HepG2 (cell line): ENCODE measurements at regions not wholly inside any gene's neighbourhood (a gene's known extent, or its start where the extent isn't known, plus 50 kb on each side); places are given as distances from the start of the nearest gene placed in this dataset.

Source experiments
- POLR2A ChIP-seq, 2 experiments: IDR thresholded peaks; 2 replicates each; pipeline ENCODE4 v1.6.1; 2011; ENCODE audit warnings: low read depth in 2 of 2, low read length in 2 of 2, mild to moderate bottlenecking in 1 of 2, moderate library complexity in 1 of 2; ENCODE audit not compliant: insufficient read depth in 1 of 2
- TF ChIP-seq, protein P1 (sequence below), 2 experiments: IDR thresholded peaks; 2 replicates each; pipeline ENCODE4 v1.6.1; 2011 to 2012; ENCODE audit warnings: low read length in 2 of 2, borderline replicate concordance in 1 of 2, low read depth in 1 of 2, mild to moderate bottlenecking in 1 of 2, moderate library complexity in 1 of 2
- TF ChIP-seq, protein P2 (sequence below): sonication (generic); formaldehyde crosslinking; IDR thresholded peaks from 2 replicates; pipeline ENCODE4 v1.5.0; 2020; ENCODE audit warnings: mild to moderate bottlenecking, missing genetic modification reagents, borderline replicate concordance

DNA sequence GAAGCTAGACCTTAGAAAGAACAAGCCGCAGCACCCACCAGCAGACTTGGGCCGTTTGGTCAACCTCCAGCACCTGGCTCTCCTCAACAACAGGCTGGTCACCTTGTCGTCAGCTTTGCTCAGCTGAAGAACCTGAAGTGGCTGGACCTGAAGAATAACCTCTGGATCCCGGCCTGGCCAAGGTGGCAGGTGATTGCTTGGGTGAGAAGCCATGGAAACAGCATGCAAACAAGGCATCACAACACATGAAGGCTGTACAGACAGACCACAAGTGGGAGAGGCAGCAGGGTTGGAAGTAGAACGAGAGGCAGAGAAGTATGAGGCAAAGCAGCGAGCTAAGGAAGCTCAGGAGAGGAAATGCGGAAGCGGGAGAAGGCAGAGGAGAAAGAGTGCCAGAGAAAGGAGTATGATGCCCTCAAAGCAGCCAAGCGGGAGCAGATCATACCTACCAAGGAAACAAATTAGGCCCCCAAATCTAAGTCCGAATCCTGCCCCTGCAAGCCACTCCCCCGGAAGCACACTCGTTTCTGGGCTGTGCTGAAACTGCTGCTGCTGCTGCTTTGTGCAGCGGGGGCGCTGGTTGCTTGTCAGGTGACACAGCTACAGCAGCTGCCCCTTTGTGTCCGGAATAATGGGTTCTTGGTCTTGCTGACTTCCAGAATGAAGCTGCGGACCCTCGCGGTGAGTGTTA lies 121.6 kb upstream of the LGSN start:
- TF ChIP-seq POLR2A (IDR thresholded peaks at IDR 0.05; ENCODE audit: insufficient read depth in 1 of 2, low read depth in 2 of 2, low read length in 2 of 2), result no peak
- TF ChIP-seq, protein P1, sequence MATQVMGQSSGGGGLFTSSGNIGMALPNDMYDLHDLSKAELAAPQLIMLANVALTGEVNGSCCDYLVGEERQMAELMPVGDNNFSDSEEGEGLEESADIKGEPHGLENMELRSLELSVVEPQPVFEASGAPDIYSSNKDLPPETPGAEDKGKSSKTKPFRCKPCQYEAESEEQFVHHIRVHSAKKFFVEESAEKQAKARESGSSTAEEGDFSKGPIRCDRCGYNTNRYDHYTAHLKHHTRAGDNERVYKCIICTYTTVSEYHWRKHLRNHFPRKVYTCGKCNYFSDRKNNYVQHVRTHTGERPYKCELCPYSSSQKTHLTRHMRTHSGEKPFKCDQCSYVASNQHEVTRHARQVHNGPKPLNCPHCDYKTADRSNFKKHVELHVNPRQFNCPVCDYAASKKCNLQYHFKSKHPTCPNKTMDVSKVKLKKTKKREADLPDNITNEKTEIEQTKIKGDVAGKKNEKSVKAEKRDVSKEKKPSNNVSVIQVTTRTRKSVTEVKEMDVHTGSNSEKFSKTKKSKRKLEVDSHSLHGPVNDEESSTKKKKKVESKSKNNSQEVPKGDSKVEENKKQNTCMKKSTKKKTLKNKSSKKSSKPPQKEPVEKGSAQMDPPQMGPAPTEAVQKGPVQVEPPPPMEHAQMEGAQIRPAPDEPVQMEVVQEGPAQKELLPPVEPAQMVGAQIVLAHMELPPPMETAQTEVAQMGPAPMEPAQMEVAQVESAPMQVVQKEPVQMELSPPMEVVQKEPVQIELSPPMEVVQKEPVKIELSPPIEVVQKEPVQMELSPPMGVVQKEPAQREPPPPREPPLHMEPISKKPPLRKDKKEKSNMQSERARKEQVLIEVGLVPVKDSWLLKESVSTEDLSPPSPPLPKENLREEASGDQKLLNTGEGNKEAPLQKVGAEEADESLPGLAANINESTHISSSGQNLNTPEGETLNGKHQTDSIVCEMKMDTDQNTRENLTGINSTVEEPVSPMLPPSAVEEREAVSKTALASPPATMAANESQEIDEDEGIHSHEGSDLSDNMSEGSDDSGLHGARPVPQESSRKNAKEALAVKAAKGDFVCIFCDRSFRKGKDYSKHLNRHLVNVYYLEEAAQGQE (IDR thresholded peaks at IDR 0.05; ENCODE audit: borderline replicate concordance in 1 of 2, low read depth in 1 of 2, low read length in 2 of 2), result no peak
- TF ChIP-seq, protein P2, sequence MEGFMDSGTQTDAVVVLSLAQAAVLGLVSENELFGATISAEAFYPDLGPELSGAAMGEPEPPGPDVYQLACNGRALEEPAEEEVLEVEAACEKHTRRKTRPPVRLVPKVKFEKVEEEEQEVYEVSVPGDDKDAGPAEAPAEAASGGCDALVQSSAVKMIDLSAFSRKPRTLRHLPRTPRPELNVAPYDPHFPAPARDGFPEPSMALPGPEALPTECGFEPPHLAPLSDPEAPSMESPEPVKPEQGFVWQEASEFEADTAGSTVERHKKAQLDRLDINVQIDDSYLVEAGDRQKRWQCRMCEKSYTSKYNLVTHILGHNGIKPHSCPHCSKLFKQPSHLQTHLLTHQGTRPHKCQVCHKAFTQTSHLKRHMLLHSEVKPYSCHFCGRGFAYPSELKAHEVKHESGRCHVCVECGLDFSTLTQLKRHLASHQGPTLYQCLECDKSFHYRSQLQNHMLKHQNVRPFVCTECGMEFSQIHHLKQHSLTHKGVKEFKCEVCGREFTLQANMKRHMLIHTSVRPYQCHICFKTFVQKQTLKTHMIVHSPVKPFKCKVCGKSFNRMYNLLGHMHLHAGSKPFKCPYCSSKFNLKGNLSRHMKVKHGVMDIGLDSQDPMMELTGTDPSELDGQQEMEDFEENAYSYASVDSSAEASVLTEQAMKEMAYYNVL, result no peak
